ENCODE measurements at regions not wholly inside any gene's neighbourhood (a gene's known extent, or its start where the extent isn't known, plus 50 kb on each side); places are given as distances from the start of the nearest gene placed in this dataset.
"Not testable (repeated sequence)": the region's sequence is repeated elsewhere in the genome, so short reads cannot be mapped to it uniquely, and the experiment has no call there.

GRCh38 chr2:85969367-85969766 is 80.6 kb upstream of the ST3GAL5 start:
- H3K27me3 ChIP-seq; intact Hi-C loops (cut with DNase I); H3K4me1 ChIP-seq (replicated peaks in 1 of 2); H3K4me3 ChIP-seq; H3K36me3 ChIP-seq (replicated peaks in 1 of 2); H3K27ac ChIP-seq; DNase-seq; H3K9me3 ChIP-seq (replicated peaks in 1 of 3): not testable (repeated sequence)
- 87 to 100% (median 95%) methylated on average over 2 to 4 of the region's 6 CpGs for WGBS, 4 donors

- H3K4me3 ChIP-seq; H3K27me3 ChIP-seq; H3K27ac ChIP-seq; DNase-seq; intact Hi-C loops (cut with DNase I); H3K36me3 ChIP-seq (replicated peaks in 1 of 2); H3K4me1 ChIP-seq (replicated peaks in 1 of 2); H3K9me3 ChIP-seq (replicated peaks in 1 of 3): not testable (repeated sequence)
- WGBS, 4 donors = 0 to 95% (median 74%) methylated on average over 1 to 2 of the region's 2 CpGs
Observed at GRCh38 chr2:85965770-85966169, 77.0 kb upstream of the ST3GAL5 start.

GRCh38 chr2:85963747-85964418 is 75.1 kb upstream of the ST3GAL5 start:
- intact Hi-C loops (cut with DNase I) = not testable (repeated sequence)

GRCh38 chr2:85963068-85963467 is 74.3 kb upstream of the ST3GAL5 start:
- 84 to 88% (median 87%) methylated on average over 4 of the region's 4 CpGs for whole genome bisulfite sequencing, 4 donors
- intact Hi-C loops (cut with DNase I) = no loop called here
- Histone ChIP-seq H3K9me3 (replicated peaks in 1 of 3) (no peaks in the 10 kb centered on the region), H3K36me3 (replicated peaks in 1 of 2) (no peaks in the 10 kb centered on the region), H3K27ac (no peak overlapping the region), H3K4me3 (no peak overlapping the region), H3K4me1 (replicated peaks in 1 of 2) (no peaks in the 10 kb centered on the region), H3K27me3 (no peaks in the 10 kb centered on the region)
- DNase-seq = no peak
- TF ChIP-seq CTCF (IDR thresholded peaks at IDR 0.05) = no peak
- no peak for TF ChIP-seq POLR2A (IDR thresholded peaks at IDR 0.05)

More at GRCh38 chr2:85963747-85964418, 75.1 kb upstream of the ST3GAL5 start:
- not testable (repeated sequence) for H3K9me3 ChIP-seq (replicated peaks in 1 of 3); H3K36me3 ChIP-seq (replicated peaks in 1 of 2); DNase-seq; H3K4me3 ChIP-seq; H3K4me1 ChIP-seq (replicated peaks in 1 of 2); H3K27ac ChIP-seq; H3K27me3 ChIP-seq
- WGBS, 4 donors = 84 to 90% (median 85%) methylated on average over 11 to 16 of the region's 16 CpGs

GRCh38 chr2:85961754-85962153 is 73.0 kb upstream of the ST3GAL5 start:
- Histone ChIP-seq H3K36me3 (replicated peaks in 1 of 2) (no peaks in the 10 kb centered on the region), H3K9me3 (replicated peaks in 1 of 3) (no peaks in the 10 kb centered on the region), H3K27ac (no peak overlapping the region), H3K4me3 (no peak overlapping the region), H3K27me3 (no peaks in the 10 kb centered on the region), H3K4me1 (replicated peaks in 1 of 2) (no peaks in the 10 kb centered on the region)
- TF ChIP-seq CTCF (IDR thresholded peaks at IDR 0.05) (no peak), POLR2A (IDR thresholded peaks at IDR 0.05) (no peak)
- intact Hi-C loops (cut with DNase I) = no loop called here
- no peak for DNase-seq
- WGBS, 4 donors = 88 to 100% (median 98%) methylated on average over 1 to 2 of the region's 2 CpGs

GRCh38 chr2:85961053-85961452 is 72.3 kb upstream of the ST3GAL5 start:
- no peak for DNase-seq
- Histone ChIP-seq H3K4me1 (replicated peaks in 1 of 2) (no peaks in the 10 kb centered on the region), H3K4me3 (no peak overlapping the region), H3K27ac (no peak overlapping the region), H3K36me3 (replicated peaks in 1 of 2) (no peaks in the 10 kb centered on the region), H3K9me3 (replicated peaks in 1 of 3) (no peaks in the 10 kb centered on the region), H3K27me3 (no peaks in the 10 kb centered on the region)
- WGBS, 4 donors = 78 to 100% (median 97%) methylated on average over 2 of the region's 2 CpGs
- TF ChIP-seq POLR2A (IDR thresholded peaks at IDR 0.05) (no peak), CTCF (IDR thresholded peaks at IDR 0.05) (no peak)
- intact Hi-C loops (cut with DNase I) = no loop called here
